K562 (cell line): ENCODE measurements at regions not wholly inside any gene's neighbourhood (a gene's known extent, or its start where the extent isn't known, plus 50 kb on each side); places are given as distances from the start of the nearest gene placed in this dataset.

Experiments
- ATAC-seq: fragments of 200-7000 bp; cut with Tn5 transposase; 3 replicates; pipeline ENCODE4 v1.9.1; 2020; ENCODE audit warnings: moderate library complexity
- BruUV-seq: library from RNA; stranded (reverse); fragments of 400-500 nt; replicated peaks from 2 replicates; lab custom pipeline; 2021; lab: Mats Ljungman, UMichigan
- CTCF ChIA-PET: fragments of 300-600 bp; formaldehyde crosslinking; extraction: SDS; loops from one replicate; lab custom pipeline; 2021; ENCODE audit warnings: low intra/inter-chr PET ratio; lab: Yijun Ruan, JAX
- POLR2A ChIA-PET: fragments of 300-600, 350-650 bp; sonication (Branson Sonifier 250); formaldehyde crosslinking; extraction: SDS; loops from one replicate; lab custom pipeline; 2021; ENCODE audit warnings: antibody characterized with exemption, inconsistent platforms; lab: Yijun Ruan, JAX
- DNase-seq, 4 experiments: peaks; one replicate each; pipeline versions ENCODE4 v3.0.0 to v3.0.0-alpha.2; 2011 to 2018; ENCODE audit warnings: low spot score in 3 of 4, mixed read lengths in 3 of 4; ENCODE audit errors: extremely low read depth in 1 of 4
- FAIRE-seq: peaks from 2 replicates; lab custom pipeline; 2011; peaks lifted over from hg19 to GRCh38; lab: Jason Lieb, UNC
- H2AFZ ChIP-seq: 2 replicates; pipeline ENCODE4 v1.6.0; 2011; ENCODE audit warnings: low read depth, low read length, control low read depth, inconsistent platforms
- H3K27ac ChIP-seq: fragments of 200-600 bp; 3 replicates; pipeline ENCODE4 v1.8.0; 2011; ENCODE audit warnings: low read depth, mild to moderate bottlenecking, control low read depth, inconsistent platforms, low read length, moderate library complexity, mixed read lengths; ENCODE audit errors: extremely low read depth
- H3K27me3 ChIP-seq, 2 experiments: fragments of 300-600 bp in 1 of 2; 2 replicates in 1 of 2; 3 replicates in 1 of 2; pipeline versions ENCODE4 v1.6.0 to v1.8.0; 2011; ENCODE audit warnings: inconsistent platforms in 2 of 2, low read length in 2 of 2, mild to moderate bottlenecking in 1 of 2, mixed read lengths in 1 of 2, moderate library complexity in 1 of 2; ENCODE audit not compliant: control insufficient read depth in 2 of 2, insufficient read depth in 2 of 2
- H3K36me3 ChIP-seq: fragments of 300-600 bp; 3 replicates; pipeline ENCODE4 v1.8.0; 2011; ENCODE audit warnings: mild to moderate bottlenecking, low read length, inconsistent platforms; ENCODE audit not compliant: control insufficient read depth, insufficient read depth
- H3K4me1 ChIP-seq, 2 experiments: fragments of 200-600 bp in 1 of 2; replicated peaks in 1 of 2; 2 replicates in 1 of 2; 3 replicates in 1 of 2; pipeline versions ENCODE4 v1.5.1 to v1.8.0; 2011; ENCODE audit warnings: inconsistent platforms in 2 of 2, low read length in 2 of 2, mild to moderate bottlenecking in 1 of 2, mixed read lengths in 1 of 2, moderate library complexity in 1 of 2; ENCODE audit not compliant: control insufficient read depth in 2 of 2, insufficient read depth in 2 of 2
- H3K4me2 ChIP-seq: 2 replicates; pipeline ENCODE4 v1.6.1; 2011; ENCODE audit warnings: low read length, control low read depth, inconsistent platforms, mixed read lengths; ENCODE audit not compliant: insufficient read depth
- H3K4me3 ChIP-seq: fragments of 200-600 bp; sonication (generic), shearing (Covaris generic); 2 replicates; pipeline ENCODE4 v1.5.1; 2016; ENCODE audit warnings: control low read depth, inconsistent platforms
- H3K79me2 ChIP-seq: fragments of 200-600 bp; 3 replicates; pipeline ENCODE4 v1.8.0; 2011; ENCODE audit warnings: low read length, inconsistent platforms; ENCODE audit not compliant: control insufficient read depth, insufficient read depth
- H3K9ac ChIP-seq, 2 experiments: 2 replicates each; pipeline versions ENCODE4 v1.6.0 to v1.6.1; 2011; ENCODE audit warnings: low read depth in 2 of 2, low read length in 2 of 2, control low read depth in 1 of 2, inconsistent platforms in 1 of 2, mild to moderate bottlenecking in 1 of 2, mixed read lengths in 1 of 2; ENCODE audit not compliant: insufficient read depth in 1 of 2
- H3K9me1 ChIP-seq: one replicate; pipeline ENCODE4 v1.6.0; 2011; ENCODE audit warnings: inconsistent platforms, mild to moderate bottlenecking, low read length, moderate library complexity; ENCODE audit not compliant: control insufficient read depth, insufficient read depth
- H3K9me3 ChIP-seq: replicated peaks from 2 replicates; pipeline ENCODE4 v1.5.1; 2011; ENCODE audit warnings: low read depth, low read length, inconsistent platforms; ENCODE audit not compliant: control insufficient read depth, insufficient read depth
- H4K20me1 ChIP-seq: replicated peaks from 2 replicates; pipeline ENCODE4 v1.6.1; 2011; ENCODE audit warnings: low read length, inconsistent platforms, mixed read lengths; ENCODE audit not compliant: control insufficient read depth, insufficient read depth
- BMI1 ChIP-seq: fragments of 150-350 bp; IDR thresholded peaks from 2 replicates; pipeline ENCODE4 v1.6.1; 2014; ENCODE audit warnings: low read length
- BRD9 ChIP-seq: fragments of 450-650 bp; IDR thresholded peaks from 2 replicates; pipeline ENCODE4 v1.6.1; 2018; ENCODE audit warnings: low read depth; ENCODE audit not compliant: partially characterized antibody
- BRF1 ChIP-seq: IDR thresholded peaks from 3 replicates; pipeline ENCODE4 v1.6.1; 2011; ENCODE audit warnings: borderline replicate concordance, mild to moderate bottlenecking; ENCODE audit not compliant: insufficient read length; ENCODE audit errors: extremely low read depth
- CHD2 ChIP-seq: IDR thresholded peaks from 2 replicates; pipeline ENCODE4 v1.6.1; 2011; ENCODE audit warnings: low read depth, low read length
- EP400 ChIP-seq: fragments of 450-650 bp; IDR thresholded peaks from 2 replicates; pipeline ENCODE4 v1.6.1; 2017; ENCODE audit warnings: antibody characterized with exemption, mild to moderate bottlenecking, moderate library complexity
- FOXJ3 ChIP-seq: sonication (generic); formaldehyde crosslinking; IDR thresholded peaks from 2 replicates; pipeline ENCODE4 v1.4.0; 2020; ENCODE audit warnings: mild to moderate bottlenecking, missing genetic modification reagents
- NONO ChIP-seq, 2 experiments: fragments of 200-400 bp in 1 of 2; fragments of 450-650 bp in 1 of 2; formaldehyde crosslinking in 1 of 2; IDR thresholded peaks; 2 replicates each; pipeline ENCODE4 v1.6.1; 2017; ENCODE audit warnings: low read depth in 2 of 2, mild to moderate bottlenecking in 2 of 2, moderate library complexity in 2 of 2, low read length in 1 of 2
- RBM17 ChIP-seq: fragments of 200-400 bp; formaldehyde crosslinking; IDR thresholded peaks from 2 replicates; pipeline ENCODE4 v1.6.1; 2017; ENCODE audit warnings: low read depth, mild to moderate bottlenecking, low read length, borderline replicate concordance
- SMC3 ChIP-seq: conservative IDR thresholded peaks from 2 replicates; pipeline ENCODE4 v1.6.1; 2011; ENCODE audit warnings: low read depth, low read length, improper control_type of control experiment; ENCODE audit not compliant: insufficient read depth
- TEAD4 ChIP-seq, 2 experiments: sonication (generic) in 1 of 2; formaldehyde crosslinking in 1 of 2; IDR thresholded peaks; 2 replicates each; pipeline versions ENCODE4 v1.6.1 to v1.8.0; 2012 to 2022; ENCODE audit warnings: borderline replicate concordance in 1 of 2, inconsistent platforms in 1 of 2, low read length in 1 of 2, mild to moderate bottlenecking in 1 of 2, missing genetic modification reagents in 1 of 2
- TRIM28 ChIP-seq: fragments of 450-650 bp; IDR thresholded peaks from 2 replicates; pipeline ENCODE4 v1.6.1; 2017
- ZNF324 ChIP-seq: fragments of 250-450 bp; sonication (Bioruptor Pico); IDR thresholded peaks from 2 replicates; pipeline ENCODE4 v1.4.0; 2020; ENCODE audit warnings: mild to moderate bottlenecking
- WGBS: fragments of 100-300 bp; shearing (Covaris generic); methylation state at CpG from one replicate; pipeline ENCODE4 v1.1.6; 2016; ENCODE audit warnings: low coverage, mixed read lengths; ENCODE audit not compliant: insufficient coverage; ENCODE audit errors: missing lambda C conversion rate; 5-methylcytosine and 5-hydroxymethylcytosine counted together
- in situ Hi-C: fragments of 300-500 bp; cut with MboI; formaldehyde crosslinking; loops from 4 replicates; pipeline ENCODE4 v1.15.0; 2018; ENCODE audit warnings: inconsistent platforms, mixed read lengths
- intact Hi-C: fragments of 100-400 bp; cut with micrococcal nuclease; formaldehyde crosslinking; loops from 2 replicates; pipeline ENCODE4 v1.14.2; 2022
- TF ChIP-seq, protein P1 (sequence below): fragments of 450-650 bp; formaldehyde crosslinking; IDR thresholded peaks from 2 replicates; pipeline ENCODE4 v1.4.0; 2022; ENCODE audit warnings: missing genetic modification characterization

DNA sequence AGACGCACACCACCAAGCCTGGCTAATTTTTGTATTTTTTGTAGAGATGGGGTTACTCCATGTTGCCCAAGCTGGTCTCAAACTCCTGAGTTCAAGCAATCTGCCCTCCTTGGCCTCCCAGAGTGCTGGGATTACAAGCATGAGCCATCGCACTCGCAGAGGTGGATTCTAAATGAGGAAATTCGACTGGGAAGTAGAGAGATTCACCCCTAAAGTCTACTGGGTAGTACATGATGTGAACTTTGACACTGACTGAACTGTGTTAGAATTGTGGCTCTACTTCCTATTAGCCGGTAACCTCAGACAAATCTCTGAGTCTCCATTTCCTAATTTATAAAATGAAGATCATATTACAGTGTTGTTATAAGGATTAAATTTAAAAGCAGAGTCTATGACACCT is 276.0 kb upstream of the NR5A2 start:
- H3K36me3 ChIP-seq: no peaks in the 10 kb centered on the region
- no peaks in the 10 kb centered on the region for H3K79me2 ChIP-seq
- whole genome bisulfite sequencing: 0% methylated on average over 5 of the region's 5 CpGs
- H3K9ac ChIP-seq: no peak overlapping the region
- BruUV-seq: no TSS peak
- intact Hi-C loops: no loop called here
- ATAC-seq (no peak), FAIRE-seq (no peak), DNase-seq (no peak)
- H3K4me2 ChIP-seq: no peak overlapping the region
- no peak overlapping the region for H3K27ac ChIP-seq
- no peaks in the 10 kb centered on the region for H3K9me3 ChIP-seq
- H4K20me1 ChIP-seq: no peaks in the 10 kb centered on the region
- in situ Hi-C loops: no loop called here
- ChIA-PET CTCF (no interaction called here), POLR2A (no interaction called here)
- H3K4me3 ChIP-seq: no peak overlapping the region
- no peaks in the 10 kb centered on the region for H3K4me1 ChIP-seq
- no peak overlapping the region for H2AFZ ChIP-seq
- H3K27me3 ChIP-seq: no peaks in the 10 kb centered on the region
- TF ChIP-seq SMC3 (no peak), TEAD4 (IDR thresholded peaks at IDR 0.05; ENCODE audit: low read length) (no peak), TEAD4 (CRISPR knock-in tag; IDR thresholded peaks at IDR 0.05; ENCODE audit: borderline replicate concordance) (no peak)
- TF ChIP-seq, protein P1, sequence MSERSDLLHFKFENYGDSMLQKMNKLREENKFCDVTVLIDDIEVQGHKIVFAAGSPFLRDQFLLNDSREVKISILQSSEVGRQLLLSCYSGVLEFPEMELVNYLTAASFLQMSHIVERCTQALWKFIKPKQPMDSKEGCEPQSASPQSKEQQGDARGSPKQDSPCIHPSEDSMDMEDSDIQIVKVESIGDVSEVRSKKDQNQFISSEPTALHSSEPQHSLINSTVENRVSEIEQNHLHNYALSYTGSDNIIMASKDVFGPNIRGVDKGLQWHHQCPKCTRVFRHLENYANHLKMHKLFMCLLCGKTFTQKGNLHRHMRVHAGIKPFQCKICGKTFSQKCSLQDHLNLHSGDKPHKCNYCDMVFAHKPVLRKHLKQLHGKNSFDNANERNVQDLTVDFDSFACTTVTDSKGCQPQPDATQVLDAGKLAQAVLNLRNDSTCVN: no peak
- H3K9me1 ChIP-seq: no peaks in the 10 kb centered on the region

DNA sequence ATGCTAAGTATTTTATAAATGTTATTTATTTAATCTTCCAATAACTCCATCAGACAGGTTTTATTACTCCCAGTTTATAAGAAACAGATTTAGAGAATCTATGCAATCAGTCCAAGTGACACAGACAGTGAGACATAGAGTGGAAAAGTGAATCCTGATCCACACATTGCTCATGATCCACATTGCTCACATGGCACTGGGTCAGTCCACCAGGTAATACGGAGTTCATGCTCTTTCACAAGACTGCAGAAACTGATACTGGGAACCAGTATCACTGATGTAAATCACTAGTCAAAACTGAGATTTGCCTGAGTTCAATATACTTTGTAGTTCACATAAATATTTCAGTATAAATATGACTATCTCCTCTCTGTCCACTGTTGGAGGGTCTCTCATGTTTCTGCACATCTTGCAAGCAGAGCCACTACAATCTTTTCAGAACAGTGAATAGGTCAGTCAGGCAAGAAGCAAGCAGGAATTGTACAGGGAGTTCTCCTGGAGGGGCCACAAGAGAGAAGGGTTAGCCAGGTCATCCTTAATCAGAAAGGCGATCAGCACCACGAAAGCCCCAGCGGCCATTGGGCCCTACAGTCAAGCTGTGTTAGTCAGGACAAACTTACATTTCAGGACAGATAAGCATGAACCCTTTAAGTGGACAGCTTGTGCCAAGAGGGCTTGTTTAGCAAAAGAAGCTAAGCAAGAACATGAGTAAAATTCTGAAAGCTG is 275.4 kb upstream of the NR5A2 start:
- Histone ChIP-seq H4K20me1 (no peaks in the 10 kb centered on the region), H3K27ac (no peak overlapping the region), H3K4me1 (no peaks in the 10 kb centered on the region), H3K27me3 (no peaks in the 10 kb centered on the region), H3K4me2 (no peak overlapping the region), H3K9ac (no peak overlapping the region), H3K36me3 (no peaks in the 10 kb centered on the region), H3K9me3 (no peaks in the 10 kb centered on the region), H3K79me2 (no peaks in the 10 kb centered on the region), H2AFZ (no peak overlapping the region), H3K9me1 (no peaks in the 10 kb centered on the region), H3K4me3 (no peak overlapping the region)
- WGBS: 0% methylated on average over 4 of the region's 4 CpGs
- ChIA-PET CTCF (no interaction called here), POLR2A (no interaction called here)
- no peak for FAIRE-seq
- no peak for ATAC-seq
- no peak for DNase-seq
- in situ Hi-C loops (no loop called here), intact Hi-C loops (no loop called here)
- BruUV-seq: no TSS peak
- TF ChIP-seq BMI1 (no peak), TRIM28 (no peak), RBM17 (no peak), CHD2 (no peak), BRD9 (no peak), FOXJ3 (CRISPR knock-in tag) (no peak), ZNF324 (CRISPR knock-in tag) (no peak), NONO (IDR thresholded peaks at IDR 0.05; ENCODE audit: low read depth in 2 of 2, low read length in 1 of 2) (no peak), BRF1 (no peak), EP400 (no peak)
